ENCODE measurements at regions not wholly inside any gene's neighbourhood (a gene's known extent, or its start where the extent isn't known, plus 50 kb on each side); places are given as distances from the start of the nearest gene placed in this dataset.

DNA sequence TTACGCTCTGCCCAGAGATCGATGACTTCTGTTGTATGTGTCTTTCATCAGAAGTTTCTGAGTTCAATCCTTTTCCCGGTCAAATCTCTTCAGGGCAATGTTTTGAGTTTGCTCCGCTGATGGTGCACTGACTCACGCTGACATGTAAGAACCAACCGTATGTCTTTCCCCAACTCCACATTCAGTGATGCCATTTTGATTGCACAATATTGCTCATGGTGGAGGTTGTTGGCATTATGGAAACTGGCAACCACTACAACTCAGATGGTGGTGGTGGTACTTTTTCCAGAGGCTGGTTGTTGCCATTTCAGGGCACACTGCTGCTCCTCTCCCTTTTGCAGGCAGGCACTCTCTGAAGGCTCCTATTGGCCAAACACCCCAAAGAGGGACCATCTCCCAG lies 751.5 kb downstream of the DCDC2C start:
- TF ChIP-seq, protein P1, sequence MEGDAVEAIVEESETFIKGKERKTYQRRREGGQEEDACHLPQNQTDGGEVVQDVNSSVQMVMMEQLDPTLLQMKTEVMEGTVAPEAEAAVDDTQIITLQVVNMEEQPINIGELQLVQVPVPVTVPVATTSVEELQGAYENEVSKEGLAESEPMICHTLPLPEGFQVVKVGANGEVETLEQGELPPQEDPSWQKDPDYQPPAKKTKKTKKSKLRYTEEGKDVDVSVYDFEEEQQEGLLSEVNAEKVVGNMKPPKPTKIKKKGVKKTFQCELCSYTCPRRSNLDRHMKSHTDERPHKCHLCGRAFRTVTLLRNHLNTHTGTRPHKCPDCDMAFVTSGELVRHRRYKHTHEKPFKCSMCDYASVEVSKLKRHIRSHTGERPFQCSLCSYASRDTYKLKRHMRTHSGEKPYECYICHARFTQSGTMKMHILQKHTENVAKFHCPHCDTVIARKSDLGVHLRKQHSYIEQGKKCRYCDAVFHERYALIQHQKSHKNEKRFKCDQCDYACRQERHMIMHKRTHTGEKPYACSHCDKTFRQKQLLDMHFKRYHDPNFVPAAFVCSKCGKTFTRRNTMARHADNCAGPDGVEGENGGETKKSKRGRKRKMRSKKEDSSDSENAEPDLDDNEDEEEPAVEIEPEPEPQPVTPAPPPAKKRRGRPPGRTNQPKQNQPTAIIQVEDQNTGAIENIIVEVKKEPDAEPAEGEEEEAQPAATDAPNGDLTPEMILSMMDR (IDR thresholded peaks at IDR 0.05) = no peak
- TF ChIP-seq POLR2A (IDR thresholded peaks at IDR 0.05) = no peak
